Right kidney (tissue), 1 donor: ENCODE measurements at regions not wholly inside any gene's neighbourhood (a gene's known extent, or its start where the extent isn't known, plus 50 kb on each side); places are given as distances from the start of the nearest gene placed in this dataset.
"Not testable (repeated sequence)": the region's sequence is repeated elsewhere in the genome, so short reads cannot be mapped to it uniquely, and the experiment has no call there.

Source experiments
- DNase-seq: peaks from one replicate; pipeline ENCODE4 v3.0.0-alpha.2; 2016

GRCh38 chr15:26125664-26126063, 262.5 kb upstream of the ATP10A start:
- DNase-seq, result no peak

DNA sequence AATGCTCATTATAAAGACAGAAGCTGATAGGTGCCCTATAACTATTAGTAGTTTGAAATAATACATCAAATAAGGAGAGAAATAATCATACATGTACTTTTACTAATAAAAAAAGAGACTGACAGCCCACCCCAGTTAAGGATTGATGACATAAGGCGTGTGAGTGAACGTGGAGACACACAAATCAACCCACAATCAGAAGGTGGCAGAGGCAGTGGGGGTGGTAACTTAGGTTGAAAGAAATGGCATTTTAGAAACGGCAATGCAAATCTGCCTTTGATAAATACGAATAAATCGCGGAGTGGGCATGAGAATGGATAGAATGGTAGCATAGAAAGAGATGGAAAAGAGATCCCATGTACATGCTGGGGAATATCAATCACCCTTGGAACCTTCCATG, 256.2 kb upstream of the ATP10A start:
- no peak for DNase-seq

DNA sequence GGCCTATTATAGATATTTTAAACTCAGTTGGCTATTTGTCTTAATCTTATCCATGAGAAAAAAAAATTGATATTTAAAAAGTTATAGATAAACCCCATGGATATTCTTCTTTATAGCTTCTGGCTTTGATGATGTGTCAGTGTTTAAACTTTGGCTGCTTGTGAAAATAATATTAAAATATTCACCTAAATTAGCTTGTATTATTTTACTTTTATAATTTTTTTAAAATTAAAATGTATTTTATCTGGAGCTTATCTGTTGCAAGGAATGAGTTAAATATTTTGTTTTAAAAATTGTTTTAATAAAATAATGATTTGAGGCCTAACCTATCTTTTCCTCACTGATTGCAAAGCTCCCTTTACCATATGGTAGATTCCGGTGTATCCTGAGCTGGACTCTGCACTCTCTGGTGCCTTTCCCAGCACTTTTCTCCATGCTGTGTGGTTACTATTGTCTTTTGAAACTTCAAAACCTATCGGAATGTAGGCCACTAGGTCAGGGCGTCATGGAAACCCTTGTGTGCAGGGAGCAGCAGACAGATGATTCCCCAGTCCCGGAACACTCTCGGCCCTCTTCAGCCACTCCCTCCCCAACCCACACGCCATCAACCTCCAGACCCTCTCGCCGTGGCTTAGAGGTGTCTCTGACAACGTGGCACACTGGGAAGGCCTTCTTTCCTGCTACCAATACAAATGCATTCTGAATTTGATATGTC, 252.3 kb upstream of the ATP10A start:
- no peak for DNase-seq

- DNase-seq, result not testable (repeated sequence)
Observed at GRCh38 chr15:26114128-26114527, 251.0 kb upstream of the ATP10A start.

- no peak for DNase-seq
Observed at GRCh38 chr15:26113296-26113695, 250.2 kb upstream of the ATP10A start.

GRCh38 chr15:26109203-26109602, 246.1 kb upstream of the ATP10A start:
- no peak for DNase-seq

DNA sequence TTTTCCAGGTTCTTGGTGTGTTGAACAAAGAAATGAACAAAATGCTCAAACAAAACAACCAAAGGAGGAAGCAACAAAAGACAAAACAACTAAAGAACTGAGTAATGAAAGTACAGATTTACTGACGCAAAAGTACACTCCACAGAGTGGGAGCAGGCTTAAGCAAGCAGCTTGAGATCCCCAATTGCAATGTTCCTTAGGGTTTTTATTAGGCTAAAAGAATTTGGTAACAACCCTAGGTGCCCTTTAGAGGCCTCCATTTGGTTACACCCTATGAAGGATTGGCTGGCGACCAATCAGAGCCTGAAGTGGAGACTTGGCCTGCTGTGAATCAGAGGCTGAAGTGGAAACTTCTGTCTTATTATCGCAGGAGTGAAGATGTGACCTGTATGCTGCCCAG, 243.4 kb upstream of the ATP10A start:
- no peak for DNase-seq

GRCh38 chr15:26103002-26103404, 239.9 kb upstream of the ATP10A start:
- no peak for DNase-seq

DNA sequence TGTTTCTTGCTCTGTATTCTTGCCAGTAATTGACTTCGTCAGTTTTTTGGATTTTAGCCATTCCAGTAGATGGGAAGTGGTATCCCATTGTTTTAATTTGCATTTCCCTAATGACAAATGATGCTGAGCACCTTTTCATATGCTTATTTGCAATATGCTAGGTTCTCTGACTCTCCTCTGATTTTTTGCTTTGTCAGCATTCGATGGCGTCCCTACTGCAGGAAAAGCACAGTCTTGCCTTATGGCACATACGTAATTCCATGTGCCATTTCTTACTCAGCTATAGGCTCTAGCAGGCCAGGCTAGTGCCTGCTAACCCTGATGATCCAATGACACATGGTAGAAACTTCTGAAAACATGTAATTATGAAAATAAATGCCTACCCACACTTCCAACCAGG, 239.2 kb upstream of the ATP10A start:
- no peak for DNase-seq

DNA sequence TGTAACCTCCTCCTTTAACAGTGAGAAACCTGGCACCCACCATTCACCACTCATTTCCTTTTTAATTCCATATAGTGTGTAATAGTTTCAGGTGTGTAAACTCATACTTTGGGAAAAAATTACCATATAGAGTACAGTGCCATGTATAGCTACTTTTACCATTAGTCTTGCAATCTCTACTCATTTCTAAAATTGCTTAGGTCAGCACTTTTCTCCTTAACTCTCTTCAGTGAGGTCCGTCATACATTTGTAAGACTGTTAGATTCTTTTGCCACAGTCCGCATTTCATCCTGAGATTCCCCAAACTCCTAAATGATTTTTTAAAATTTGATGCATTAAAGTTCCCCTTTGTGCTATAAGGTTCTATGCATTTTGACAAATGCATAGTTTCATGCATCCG, 238.3 kb upstream of the ATP10A start:
- DNase-seq, result no peak

DNA sequence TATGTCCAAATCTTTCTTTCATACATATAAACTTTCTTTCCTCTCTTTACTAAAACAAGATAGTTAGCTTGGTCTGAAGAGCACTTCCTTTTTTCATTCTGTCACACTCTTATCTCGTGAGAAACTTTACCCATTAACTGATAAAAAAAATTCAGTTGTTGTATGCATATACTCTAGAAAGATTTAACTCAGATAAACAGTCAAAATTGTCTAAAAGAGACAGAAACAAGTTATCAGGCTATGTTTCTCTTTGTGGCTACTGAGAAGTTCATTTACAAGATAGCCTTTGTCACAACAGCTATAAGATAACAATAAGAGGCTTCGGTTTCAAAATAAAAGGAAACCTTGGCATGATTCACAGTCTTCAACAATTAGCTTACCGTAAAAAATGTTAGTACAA, 235.7 kb upstream of the ATP10A start:
- no peak for DNase-seq

GRCh38 chr15:26097216-26097615, 234.1 kb upstream of the ATP10A start:
- no peak for DNase-seq

GRCh38 chr15:26096581-26096980, 233.5 kb upstream of the ATP10A start:
- DNase-seq, result no peak

- no peak for DNase-seq
Observed at GRCh38 chr15:26095710-26096330, 232.7 kb upstream of the ATP10A start.

- DNase-seq, result no peak
Observed at GRCh38 chr15:26091184-26091583, 228.1 kb upstream of the ATP10A start.

DNA sequence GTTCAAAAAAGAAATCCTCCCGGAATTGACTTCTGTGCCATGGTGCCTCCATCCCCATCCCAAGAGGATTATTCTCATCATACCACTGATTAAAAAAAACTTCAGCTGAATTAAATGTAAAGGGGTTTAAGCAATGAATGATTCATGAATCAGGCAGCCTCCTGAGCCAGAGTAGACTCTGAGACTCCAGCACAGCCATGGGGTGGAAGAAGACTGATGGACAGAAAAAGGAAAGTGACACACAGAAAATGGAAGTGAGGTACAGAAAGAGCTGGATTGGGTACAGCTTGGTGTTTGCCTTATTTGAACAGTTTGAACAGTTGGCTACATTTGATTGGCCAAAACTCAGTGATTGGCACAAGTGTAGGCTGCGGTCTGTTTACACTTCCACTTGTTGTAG, 224.8 kb upstream of the ATP10A start:
- no peak for DNase-seq

GRCh38 chr15:26087395-26087794, 224.3 kb upstream of the ATP10A start:
- DNase-seq, result no peak

DNA sequence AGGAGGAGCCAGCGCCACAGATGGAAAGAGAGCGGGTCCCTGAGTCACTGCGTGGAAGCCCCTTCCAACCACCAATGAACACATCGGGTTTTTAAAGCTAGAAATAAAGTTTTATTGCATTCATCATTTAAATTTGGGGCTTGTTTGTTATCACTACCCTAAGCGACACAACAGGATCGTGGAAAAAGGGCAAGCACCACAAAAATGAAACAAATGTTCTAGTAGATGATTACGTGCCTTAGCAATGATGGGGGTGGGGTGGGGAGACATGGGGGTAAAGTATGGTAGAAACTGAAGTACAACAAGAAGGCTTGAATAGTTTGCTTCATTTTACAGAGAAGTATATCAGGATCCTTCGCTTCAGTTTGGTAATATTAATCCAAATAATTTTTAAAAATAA, 221.6 kb upstream of the ATP10A start:
- DNase-seq, result no peak

GRCh38 chr15:26083896-26084295, 220.8 kb upstream of the ATP10A start:
- no peak for DNase-seq

DNA sequence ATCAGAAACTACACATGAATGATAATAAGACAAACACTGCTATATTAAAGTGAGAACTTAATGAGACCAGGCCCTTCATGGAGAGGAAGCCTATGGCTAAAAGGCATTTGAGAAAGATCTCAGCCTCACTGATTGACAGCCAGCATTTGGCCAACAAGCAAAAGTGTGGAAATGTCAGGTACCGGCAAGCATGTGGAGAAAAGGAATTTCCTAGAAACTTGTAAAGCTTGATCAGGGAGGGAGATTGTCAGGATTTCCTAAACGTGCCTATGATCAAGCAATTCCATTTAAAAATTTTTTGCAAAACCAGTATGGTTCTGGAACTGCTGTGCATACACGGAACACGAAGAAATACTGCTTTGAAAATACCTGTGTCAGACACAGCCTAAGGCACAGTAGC, 220.3 kb upstream of the ATP10A start:
- DNase-seq, result no peak

DNA sequence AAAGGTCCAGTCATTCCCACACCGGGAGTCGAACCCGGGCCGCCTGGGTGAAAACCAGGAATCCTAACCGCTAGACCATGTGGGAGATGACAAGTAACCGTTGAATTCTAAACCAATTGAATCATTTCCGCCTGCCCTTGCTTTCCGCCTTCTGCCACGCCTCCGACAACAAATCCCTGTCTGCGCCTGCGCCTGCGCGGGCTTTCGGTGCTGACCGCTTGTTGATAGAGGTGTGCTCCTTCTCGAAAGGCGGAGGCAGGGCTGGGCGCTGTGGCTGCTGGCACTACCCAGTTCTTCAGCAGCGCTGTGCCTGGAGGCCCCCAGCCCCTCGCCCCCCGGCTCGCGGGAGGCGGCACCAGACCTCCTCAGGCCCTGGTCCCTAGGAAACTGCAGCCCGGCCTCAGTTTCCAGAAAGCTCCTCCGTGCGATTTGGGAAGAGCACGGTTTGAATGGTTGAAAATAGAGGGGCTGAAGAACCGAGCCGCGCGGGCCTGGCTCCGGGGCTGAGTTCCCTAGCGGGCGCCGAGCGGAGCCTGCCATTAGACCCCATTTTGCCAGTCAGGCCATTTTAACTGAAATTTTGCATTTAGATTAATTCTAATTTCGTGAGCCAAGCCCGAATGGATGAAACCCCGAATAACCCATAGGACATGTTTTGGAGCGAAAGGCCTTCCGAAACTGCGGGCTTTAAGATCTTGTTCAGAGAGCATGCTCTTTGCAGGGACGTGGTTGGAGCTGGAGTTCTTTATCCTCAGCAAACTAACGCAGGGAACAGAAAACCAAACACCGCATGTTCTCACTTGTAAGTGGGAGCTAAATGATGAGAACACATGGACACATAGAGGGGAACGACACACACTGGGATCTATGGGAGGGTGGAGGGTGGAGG, 219.3 kb upstream of the ATP10A start:
- DNase-seq, result peak; percentile 96

DNA sequence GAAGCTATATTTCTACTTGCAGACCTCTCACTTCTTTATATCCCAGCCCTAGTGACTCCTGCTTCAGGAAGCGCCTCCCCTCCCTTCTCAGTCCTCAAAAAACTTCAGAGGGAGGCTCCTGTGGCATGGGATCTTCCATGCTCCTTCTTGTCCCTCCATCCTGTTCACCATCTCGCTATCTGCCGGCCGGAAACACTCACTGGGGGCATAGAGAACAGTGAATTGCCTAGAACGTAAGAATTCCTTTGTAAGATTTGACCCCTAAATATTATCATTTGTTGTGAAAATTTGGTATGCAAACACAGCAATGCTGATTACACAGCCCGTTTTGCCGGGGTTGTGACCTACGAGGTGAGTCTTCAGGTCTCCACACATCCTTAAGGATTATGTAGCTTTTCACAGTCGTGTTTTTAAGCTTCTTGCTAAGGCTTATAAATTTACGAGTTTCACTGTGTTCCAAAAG, 218.7 kb upstream of the ATP10A start:
- no peak for DNase-seq

GRCh38 chr15:26075770-26076169, 212.6 kb upstream of the ATP10A start:
- DNase-seq, result no peak
